ENCODE measurements at regions not wholly inside any gene's neighbourhood (a gene's known extent, or its start where the extent isn't known, plus 50 kb on each side); places are given as distances from the start of the nearest gene placed in this dataset.

DNA sequence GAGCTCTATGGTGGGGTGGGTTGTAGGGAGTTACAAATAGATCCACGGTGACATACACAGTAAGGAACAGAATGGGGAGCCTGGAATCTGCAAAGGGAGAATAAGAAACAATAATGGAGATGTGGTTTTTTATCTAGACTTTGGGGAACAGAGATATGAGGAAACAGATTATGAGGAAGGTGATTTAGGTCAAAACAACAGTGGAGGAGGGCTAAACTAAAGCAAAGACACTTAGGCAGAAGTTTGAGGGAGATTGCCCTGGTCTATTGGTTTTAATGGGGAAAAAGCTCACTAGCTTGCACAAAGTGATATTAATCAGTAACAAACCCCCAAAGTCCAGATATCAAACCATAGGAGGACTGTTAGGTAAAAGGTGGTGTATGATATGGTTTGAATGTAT lies 144.5 kb upstream of the DYRK2 start:
- no peak for ATAC-seq

More for the DNA sequence above, 144.5 kb upstream of the DYRK2 start:
- Histone ChIP-seq H3K36me3 (ENCODE audit: control insufficient read depth in 1 of 2, insufficient read depth in 2 of 2, low read length in 2 of 2) (no peaks in the 10 kb centered on the region), H3K9me3 (ENCODE audit: control insufficient read depth in 1 of 2, insufficient read depth in 1 of 2, low read depth in 1 of 2, low read length in 2 of 2) (no peaks in the 10 kb centered on the region), H4K20me1 (ENCODE audit: insufficient read depth) (no peaks in the 10 kb centered on the region), H3K4me3 (replicated peaks in 1 of 2; ENCODE audit: low read depth in 1 of 2, low read length in 2 of 2) (no peak overlapping the region), H3K79me2 (ENCODE audit: insufficient read depth, low read length) (no peaks in the 10 kb centered on the region), H3K27ac (ENCODE audit: low read depth, low read length) (no peak overlapping the region), H3K9ac (ENCODE audit: low read length) (no peak overlapping the region), H3K4me1 (ENCODE audit: control insufficient read depth in 1 of 2, insufficient read depth in 2 of 2, low read length in 2 of 2) (no peaks in the 10 kb centered on the region), H3K27me3 (ENCODE audit: insufficient read depth, low read length) (no peaks in the 10 kb centered on the region), H2AFZ (ENCODE audit: low read depth, low read length, poor library complexity, severe bottlenecking) (no peak overlapping the region), H3K4me2 (ENCODE audit: low read length) (no peak overlapping the region), H3K9me2 (ENCODE audit: insufficient read depth) (no peaks in the 10 kb centered on the region)
- ChIA-PET CTCF (no interaction called here), RAD21 (ENCODE audit: low non-redundant PET in 1 of 2, low total read pairs in 2 of 2, uncharacterized antibody in 2 of 2, unreplicated experiment in 2 of 2) (no interaction called here), POLR2A (no interaction called here)
- no peak for TF ChIP-seq EGR1 (IDR thresholded peaks at IDR 0.05; ENCODE audit: low read depth)
- TF ChIP-seq TCF7L2 (IDR thresholded peaks at IDR 0.05; ENCODE audit: borderline replicate concordance, extremely low read depth, insufficient read depth, insufficient read length): no peak
- no peak for TF ChIP-seq POLR2A (IDR thresholded peaks at IDR 0.05; ENCODE audit: borderline replicate concordance, extremely low read depth, insufficient read depth, insufficient read length)
- TF ChIP-seq SRF (IDR thresholded peaks at IDR 0.05; ENCODE audit: low read depth): no peak
- no peak for TF ChIP-seq EZH2 (IDR thresholded peaks at IDR 0.05)
- TF ChIP-seq ZFX (IDR thresholded peaks at IDR 0.05): no peak
- TF ChIP-seq, protein P1, sequence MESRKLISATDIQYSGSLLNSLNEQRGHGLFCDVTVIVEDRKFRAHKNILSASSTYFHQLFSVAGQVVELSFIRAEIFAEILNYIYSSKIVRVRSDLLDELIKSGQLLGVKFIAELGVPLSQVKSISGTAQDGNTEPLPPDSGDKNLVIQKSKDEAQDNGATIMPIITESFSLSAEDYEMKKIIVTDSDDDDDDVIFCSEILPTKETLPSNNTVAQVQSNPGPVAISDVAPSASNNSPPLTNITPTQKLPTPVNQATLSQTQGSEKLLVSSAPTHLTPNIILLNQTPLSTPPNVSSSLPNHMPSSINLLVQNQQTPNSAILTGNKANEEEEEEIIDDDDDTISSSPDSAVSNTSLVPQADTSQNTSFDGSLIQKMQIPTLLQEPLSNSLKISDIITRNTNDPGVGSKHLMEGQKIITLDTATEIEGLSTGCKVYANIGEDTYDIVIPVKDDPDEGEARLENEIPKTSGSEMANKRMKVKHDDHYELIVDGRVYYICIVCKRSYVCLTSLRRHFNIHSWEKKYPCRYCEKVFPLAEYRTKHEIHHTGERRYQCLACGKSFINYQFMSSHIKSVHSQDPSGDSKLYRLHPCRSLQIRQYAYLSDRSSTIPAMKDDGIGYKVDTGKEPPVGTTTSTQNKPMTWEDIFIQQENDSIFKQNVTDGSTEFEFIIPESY (IDR thresholded peaks at IDR 0.05; ENCODE audit: extremely low read depth, insufficient replicate concordance, low read length): no peak
- TF ChIP-seq, protein P2, sequence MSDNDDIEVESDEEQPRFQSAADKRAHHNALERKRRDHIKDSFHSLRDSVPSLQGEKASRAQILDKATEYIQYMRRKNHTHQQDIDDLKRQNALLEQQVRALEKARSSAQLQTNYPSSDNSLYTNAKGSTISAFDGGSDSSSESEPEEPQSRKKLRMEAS (IDR thresholded peaks at IDR 0.05): no peak
- no peak for TF ChIP-seq CBX3 (IDR thresholded peaks at IDR 0.05; ENCODE audit: low read depth)
- TF ChIP-seq, protein P3, sequence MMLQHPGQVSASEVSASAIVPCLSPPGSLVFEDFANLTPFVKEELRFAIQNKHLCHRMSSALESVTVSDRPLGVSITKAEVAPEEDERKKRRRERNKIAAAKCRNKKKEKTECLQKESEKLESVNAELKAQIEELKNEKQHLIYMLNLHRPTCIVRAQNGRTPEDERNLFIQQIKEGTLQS (IDR thresholded peaks at IDR 0.05): no peak
- TF ChIP-seq FOSL1 (IDR thresholded peaks at IDR 0.05; ENCODE audit: low read depth): no peak
- BruUV-seq (replicated peaks): no TSS peak
- intact Hi-C loops (cut with micrococcal nuclease): no loop called here
- DNase-seq (ENCODE audit: low read depth, low spot score): no peak
